GM21526 (cell line): ENCODE measurements at regions not wholly inside any gene's neighbourhood (a gene's known extent, or its start where the extent isn't known, plus 50 kb on each side); places are given as distances from the start of the nearest gene placed in this dataset.

Experiments used
- ATAC-seq: cut with Tn5 transposase; IDR thresholded peaks from one replicate; pipeline ENCODE4 v1.9.1; 2021; ENCODE audit warnings: moderate library complexity; ENCODE audit not compliant: unreplicated experiment, low FRiP score

GRCh38 chr10:85175635-85176034 lies 847.2 kb downstream of the CCSER2 start:
- ATAC-seq, result no peak

GRCh38 chr10:85177767-85178166 lies 849.4 kb downstream of the CCSER2 start:
- no peak for ATAC-seq

- ATAC-seq, result no peak
Measured at GRCh38 chr10:85187047-85187446, 858.7 kb downstream of the CCSER2 start.

- no peak for ATAC-seq
Measured at GRCh38 chr10:85188770-85189484, 860.5 kb downstream of the CCSER2 start.

- no peak for ATAC-seq
Measured at GRCh38 chr10:85193796-85194195, 865.4 kb downstream of the CCSER2 start.

GRCh38 chr10:85194706-85195105 lies 866.3 kb downstream of the CCSER2 start:
- ATAC-seq, result no peak

- no peak for ATAC-seq
Measured at GRCh38 chr10:85195596-85195995, 867.2 kb downstream of the CCSER2 start.

- no peak for ATAC-seq
Measured at GRCh38 chr10:85204814-85205213, 876.4 kb downstream of the CCSER2 start.

GRCh38 chr10:85212526-85212925 lies 884.1 kb downstream of the CCSER2 start:
- ATAC-seq, result no peak

- ATAC-seq, result no peak
Measured at GRCh38 chr10:85213493-85213892, 885.1 kb downstream of the CCSER2 start.

- no peak for ATAC-seq
Measured at GRCh38 chr10:85222300-85222699, 893.9 kb downstream of the CCSER2 start.

- ATAC-seq, result no peak
Measured at GRCh38 chr10:85224366-85224940, 896.1 kb downstream of the CCSER2 start.

GRCh38 chr10:85225311-85225710 lies 896.9 kb downstream of the CCSER2 start:
- ATAC-seq, result no peak

- no peak for ATAC-seq
Measured at GRCh38 chr10:85226596-85226995, 898.2 kb downstream of the CCSER2 start.

- no peak for ATAC-seq
Measured at GRCh38 chr10:85228726-85229125, 900.3 kb downstream of the CCSER2 start.

GRCh38 chr10:85231534-85232270 lies 903.3 kb downstream of the CCSER2 start:
- no peak for ATAC-seq

GRCh38 chr10:85235258-85235657 lies 906.9 kb downstream of the CCSER2 start:
- ATAC-seq, result no peak

GRCh38 chr10:85238676-85239075 lies 910.3 kb downstream of the CCSER2 start:
- ATAC-seq, result no peak

- no peak for ATAC-seq
Measured at GRCh38 chr10:85250304-85250703, 921.9 kb downstream of the CCSER2 start.

GRCh38 chr10:85256481-85256880 lies 928.1 kb downstream of the CCSER2 start:
- no peak for ATAC-seq

- ATAC-seq, result no peak
Measured at GRCh38 chr10:85259908-85260307, 931.5 kb downstream of the CCSER2 start.

GRCh38 chr10:85262992-85263391 lies 934.6 kb downstream of the CCSER2 start:
- no peak for ATAC-seq
